SK-N-SH (cell line): ENCODE measurements at regions not wholly inside any gene's neighbourhood (a gene's known extent, or its start where the extent isn't known, plus 50 kb on each side); places are given as distances from the start of the nearest gene placed in this dataset.

Source experiments
- CTCF ChIA-PET: fragments of 300-600, 350-600 bp; formaldehyde crosslinking; extraction: SDS; loops from one replicate; lab custom pipeline; 2021; lab: Yijun Ruan, JAX
- POLR2A ChIA-PET: fragments of 350-600 bp; sonication (Branson Sonifier 250); formaldehyde crosslinking; extraction: SDS; loops from one replicate; lab custom pipeline; 2020; ENCODE audit warnings: antibody characterized with exemption, inconsistent platforms; lab: Yijun Ruan, JAX
- DNase-seq: peaks from one replicate; pipeline ENCODE4 v3.0.0; 2012
- H2AFZ ChIP-seq: fragments of 200-600 bp; sonication (generic); 2 replicates; pipeline ENCODE4 v1.8.1; 2016; ENCODE audit warnings: antibody characterized with exemption, mild to moderate bottlenecking, low read depth
- H3F3A ChIP-seq: fragments of 200-600 bp; sonication (generic); replicated peaks from 2 replicates; pipeline ENCODE3; 2016; ENCODE audit warnings: antibody characterized with exemption, mild to moderate bottlenecking; ENCODE audit not compliant: insufficient read depth
- H3K27ac ChIP-seq, 2 experiments: fragments of 200-500 bp in 1 of 2; fragments of 200-600 bp in 1 of 2; sonication (Bioruptor generic) in 1 of 2; sonication (generic), shearing (Covaris generic) in 1 of 2; 2 replicates each; pipeline versions ENCODE4 v1.5.1 to v1.6.1; 2014 to 2016; ENCODE audit warnings: low read depth in 2 of 2, inconsistent platforms in 1 of 2, low read length in 1 of 2, mild to moderate bottlenecking in 1 of 2, mixed read lengths in 1 of 2
- H3K27me3 ChIP-seq: fragments of 200-600 bp; sonication (generic), shearing (Covaris generic); 2 replicates; pipeline ENCODE4 v1.6.1; 2016; ENCODE audit warnings: mixed run types; ENCODE audit not compliant: insufficient read depth
- H3K36me3 ChIP-seq, 2 experiments: fragments of 200-500 bp in 1 of 2; fragments of 200-600 bp in 1 of 2; sonication (Bioruptor generic) in 1 of 2; sonication (generic) in 1 of 2; replicated peaks in 1 of 2; 2 replicates each; pipeline versions ENCODE3 to v1.5.1; 2014 to 2016; ENCODE audit warnings: low read length in 1 of 2, mild to moderate bottlenecking in 1 of 2; ENCODE audit not compliant: insufficient read depth in 2 of 2, control insufficient read depth in 1 of 2
- H3K4me1 ChIP-seq, 2 experiments: fragments of 200-500 bp in 1 of 2; fragments of 200-600 bp in 1 of 2; sonication (Bioruptor generic) in 1 of 2; sonication (generic), shearing (Covaris generic) in 1 of 2; 2 replicates each; pipeline versions ENCODE4 v1.5.1 to v1.6.1; 2014 to 2016; ENCODE audit warnings: low read depth in 1 of 2, low read length in 1 of 2, mixed run types in 1 of 2; ENCODE audit not compliant: insufficient read depth in 2 of 2, control insufficient read depth in 1 of 2
- H3K4me2 ChIP-seq: fragments of 200-600 bp; sonication (generic), shearing (Covaris generic); 2 replicates; pipeline ENCODE4 v1.6.1; 2017; ENCODE audit warnings: mixed run types
- H3K4me3 ChIP-seq, 2 experiments: fragments of 200-500 bp in 1 of 2; fragments of 200-600 bp in 1 of 2; sonication (Bioruptor generic) in 1 of 2; sonication (generic), shearing (Covaris generic) in 1 of 2; 2 replicates each; pipeline versions ENCODE4 v1.5.1 to v1.8.1; 2014 to 2016; ENCODE audit warnings: low read depth in 2 of 2, inconsistent platforms in 1 of 2, low read length in 1 of 2, mild to moderate bottlenecking in 1 of 2, mixed read lengths in 1 of 2, moderate library complexity in 1 of 2
- H3K79me2 ChIP-seq: fragments of 200-600 bp; sonication (generic); 2 replicates; pipeline ENCODE4 v1.8.1; 2017; ENCODE audit warnings: mild to moderate bottlenecking; ENCODE audit not compliant: insufficient read depth
- H3K9ac ChIP-seq: fragments of 200-600 bp; sonication (generic); 2 replicates; pipeline ENCODE4 v1.6.1; 2017; ENCODE audit warnings: mixed run types
- H3K9me2 ChIP-seq: fragments of 200-600 bp; sonication (generic); 2 replicates; pipeline ENCODE4 v1.6.1; 2017; ENCODE audit warnings: mixed run types
- H3K9me3 ChIP-seq: fragments of 200-600 bp; sonication (generic); 2 replicates; pipeline ENCODE4 v1.6.1; 2017; ENCODE audit warnings: mixed run types, mild to moderate bottlenecking, moderate library complexity
- H4K20me1 ChIP-seq: fragments of 200-600 bp; sonication (generic); 2 replicates; pipeline ENCODE4 v1.6.1; 2017; ENCODE audit warnings: mild to moderate bottlenecking, mixed run types; ENCODE audit not compliant: insufficient read depth
- CHD2 ChIP-seq: fragments of 150-350 bp; IDR thresholded peaks from 2 replicates; pipeline ENCODE4 v1.6.1; 2018; ENCODE audit warnings: low read length; ENCODE audit not compliant: partially characterized antibody
- EP300 ChIP-seq, 2 experiments: IDR thresholded peaks; 2 replicates each; pipeline versions ENCODE4 v1.4.0 to v1.6.1; 2012; ENCODE audit warnings: borderline replicate concordance in 1 of 2, low read depth in 1 of 2, low read length in 1 of 2
- FOXJ3 ChIP-seq: sonication (generic); formaldehyde crosslinking; IDR thresholded peaks from 2 replicates; pipeline ENCODE4 v1.5.1; 2020; ENCODE audit warnings: mild to moderate bottlenecking, missing genetic modification reagents
- MEF2A ChIP-seq: IDR thresholded peaks from 2 replicates; pipeline ENCODE4 v1.4.0; 2012; ENCODE audit warnings: low read depth, borderline replicate concordance
- NRF1 ChIP-seq: IDR thresholded peaks from 2 replicates; pipeline ENCODE4 v1.6.1; 2012; ENCODE audit warnings: low read depth, mild to moderate bottlenecking, low read length
- POLR2AphosphoS5 ChIP-seq: IDR thresholded peaks from 2 replicates; pipeline ENCODE4 v1.6.1; 2012; ENCODE audit warnings: low read depth, low read length
- RCOR1 ChIP-seq: fragments of 150-350 bp; IDR thresholded peaks from 2 replicates; pipeline ENCODE4 v1.6.1; 2017; ENCODE audit warnings: antibody characterized with exemption, low read length
- SIN3A ChIP-seq: IDR thresholded peaks from 2 replicates; pipeline ENCODE4 v1.6.1; 2012; ENCODE audit warnings: low read depth, mild to moderate bottlenecking, low read length, moderate library complexity, borderline replicate concordance
- TCF12 ChIP-seq: IDR thresholded peaks from 2 replicates; pipeline ENCODE4 v1.4.0; 2012
- WGBS: methylation state at CpG from one replicate; pipeline ENCODE4 v1.1.6; 2017; ENCODE audit warnings: low lambda C conversion rate; 5-methylcytosine and 5-hydroxymethylcytosine counted together
- TF ChIP-seq, protein P1 (sequence below): IDR thresholded peaks from 2 replicates; pipeline ENCODE4 v1.6.1; 2012; ENCODE audit warnings: mild to moderate bottlenecking, low read depth, low read length, moderate library complexity
- TF ChIP-seq, protein P2 (sequence below): IDR thresholded peaks from 2 replicates; pipeline ENCODE4 v1.4.0; 2012; ENCODE audit warnings: low read depth, borderline replicate concordance
- TF ChIP-seq, protein P3 (sequence below): fragments of 150-350 bp; IDR thresholded peaks from 2 replicates; pipeline ENCODE4 v1.6.1; 2017; ENCODE audit warnings: antibody characterized with exemption, low read length, low read depth, borderline replicate concordance
- TF ChIP-seq, protein P4 (sequence below): fragments of 200-600 bp; sonication (generic); IDR thresholded peaks from 2 replicates; pipeline ENCODE4 v1.6.1; 2017; ENCODE audit warnings: antibody characterized with exemption, mild to moderate bottlenecking, moderate library complexity

DNA sequence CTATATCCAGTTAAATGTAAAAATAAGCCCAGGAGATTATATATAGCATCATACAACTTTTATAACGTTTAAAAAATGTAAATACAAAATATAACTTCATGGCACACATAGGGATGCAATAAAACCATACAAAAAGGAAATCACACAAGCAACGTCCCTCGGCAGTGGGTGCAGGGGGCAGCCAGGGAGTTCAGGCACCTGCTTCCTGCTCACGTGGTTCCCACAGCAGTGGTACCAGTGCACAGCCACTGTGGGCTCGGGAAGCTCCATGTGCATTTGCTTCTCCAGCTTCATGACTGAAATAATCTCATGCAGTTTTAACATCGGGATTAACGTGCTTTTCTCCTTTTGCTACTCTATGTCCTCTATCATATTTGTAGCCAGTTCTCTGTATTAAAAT lies 255.5 kb upstream of the CXCL12 start:
- Histone ChIP-seq H2AFZ (no peak overlapping the region), H3K27me3 (no peaks in the 10 kb centered on the region; the same call in 1 of the 2 replicates), H4K20me1 (no peaks in the 10 kb centered on the region), H3K9ac (no peak overlapping the region), H3K9me2 (no peaks in the 10 kb centered on the region), H3K79me2 (no peaks in the 10 kb centered on the region), H3K4me3 (no peak overlapping the region), H3K9me3 (peaks cover 16% of the 10 kb centered on the region), H3K4me1 (no peaks in the 10 kb centered on the region), H3K27ac (no peak overlapping the region), H3K36me3 (no peaks in the 10 kb centered on the region), H3K4me2 (no peak overlapping the region), H3F3A (no peaks in the 10 kb centered on the region)
- ChIA-PET POLR2A (no interaction called here), CTCF (no interaction called here)
- WGBS, result 2% methylated on average over 7 of the region's 7 CpGs
- TF ChIP-seq TCF12, result no peak
- TF ChIP-seq, protein P1, sequence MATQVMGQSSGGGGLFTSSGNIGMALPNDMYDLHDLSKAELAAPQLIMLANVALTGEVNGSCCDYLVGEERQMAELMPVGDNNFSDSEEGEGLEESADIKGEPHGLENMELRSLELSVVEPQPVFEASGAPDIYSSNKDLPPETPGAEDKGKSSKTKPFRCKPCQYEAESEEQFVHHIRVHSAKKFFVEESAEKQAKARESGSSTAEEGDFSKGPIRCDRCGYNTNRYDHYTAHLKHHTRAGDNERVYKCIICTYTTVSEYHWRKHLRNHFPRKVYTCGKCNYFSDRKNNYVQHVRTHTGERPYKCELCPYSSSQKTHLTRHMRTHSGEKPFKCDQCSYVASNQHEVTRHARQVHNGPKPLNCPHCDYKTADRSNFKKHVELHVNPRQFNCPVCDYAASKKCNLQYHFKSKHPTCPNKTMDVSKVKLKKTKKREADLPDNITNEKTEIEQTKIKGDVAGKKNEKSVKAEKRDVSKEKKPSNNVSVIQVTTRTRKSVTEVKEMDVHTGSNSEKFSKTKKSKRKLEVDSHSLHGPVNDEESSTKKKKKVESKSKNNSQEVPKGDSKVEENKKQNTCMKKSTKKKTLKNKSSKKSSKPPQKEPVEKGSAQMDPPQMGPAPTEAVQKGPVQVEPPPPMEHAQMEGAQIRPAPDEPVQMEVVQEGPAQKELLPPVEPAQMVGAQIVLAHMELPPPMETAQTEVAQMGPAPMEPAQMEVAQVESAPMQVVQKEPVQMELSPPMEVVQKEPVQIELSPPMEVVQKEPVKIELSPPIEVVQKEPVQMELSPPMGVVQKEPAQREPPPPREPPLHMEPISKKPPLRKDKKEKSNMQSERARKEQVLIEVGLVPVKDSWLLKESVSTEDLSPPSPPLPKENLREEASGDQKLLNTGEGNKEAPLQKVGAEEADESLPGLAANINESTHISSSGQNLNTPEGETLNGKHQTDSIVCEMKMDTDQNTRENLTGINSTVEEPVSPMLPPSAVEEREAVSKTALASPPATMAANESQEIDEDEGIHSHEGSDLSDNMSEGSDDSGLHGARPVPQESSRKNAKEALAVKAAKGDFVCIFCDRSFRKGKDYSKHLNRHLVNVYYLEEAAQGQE, result no peak
- TF ChIP-seq, protein P2, sequence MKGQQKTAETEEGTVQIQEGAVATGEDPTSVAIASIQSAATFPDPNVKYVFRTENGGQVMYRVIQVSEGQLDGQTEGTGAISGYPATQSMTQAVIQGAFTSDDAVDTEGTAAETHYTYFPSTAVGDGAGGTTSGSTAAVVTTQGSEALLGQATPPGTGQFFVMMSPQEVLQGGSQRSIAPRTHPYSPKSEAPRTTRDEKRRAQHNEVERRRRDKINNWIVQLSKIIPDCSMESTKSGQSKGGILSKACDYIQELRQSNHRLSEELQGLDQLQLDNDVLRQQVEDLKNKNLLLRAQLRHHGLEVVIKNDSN, result no peak
- TF ChIP-seq, protein P3, sequence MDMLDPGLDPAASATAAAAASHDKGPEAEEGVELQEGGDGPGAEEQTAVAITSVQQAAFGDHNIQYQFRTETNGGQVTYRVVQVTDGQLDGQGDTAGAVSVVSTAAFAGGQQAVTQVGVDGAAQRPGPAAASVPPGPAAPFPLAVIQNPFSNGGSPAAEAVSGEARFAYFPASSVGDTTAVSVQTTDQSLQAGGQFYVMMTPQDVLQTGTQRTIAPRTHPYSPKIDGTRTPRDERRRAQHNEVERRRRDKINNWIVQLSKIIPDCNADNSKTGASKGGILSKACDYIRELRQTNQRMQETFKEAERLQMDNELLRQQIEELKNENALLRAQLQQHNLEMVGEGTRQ, result no peak
- no peak for TF ChIP-seq MEF2A
- no peak for TF ChIP-seq POLR2AphosphoS5
- TF ChIP-seq CHD2, result no peak
- TF ChIP-seq NRF1, result no peak
- no peak for TF ChIP-seq RCOR1
- no peak for TF ChIP-seq EP300 (IDR thresholded peaks at IDR 0.05; ENCODE audit: borderline replicate concordance in 1 of 2, low read depth in 1 of 2, low read length in 1 of 2)
- no peak for TF ChIP-seq SIN3A
- TF ChIP-seq FOXJ3 (CRISPR knock-in tag), result no peak
- TF ChIP-seq, protein P4, sequence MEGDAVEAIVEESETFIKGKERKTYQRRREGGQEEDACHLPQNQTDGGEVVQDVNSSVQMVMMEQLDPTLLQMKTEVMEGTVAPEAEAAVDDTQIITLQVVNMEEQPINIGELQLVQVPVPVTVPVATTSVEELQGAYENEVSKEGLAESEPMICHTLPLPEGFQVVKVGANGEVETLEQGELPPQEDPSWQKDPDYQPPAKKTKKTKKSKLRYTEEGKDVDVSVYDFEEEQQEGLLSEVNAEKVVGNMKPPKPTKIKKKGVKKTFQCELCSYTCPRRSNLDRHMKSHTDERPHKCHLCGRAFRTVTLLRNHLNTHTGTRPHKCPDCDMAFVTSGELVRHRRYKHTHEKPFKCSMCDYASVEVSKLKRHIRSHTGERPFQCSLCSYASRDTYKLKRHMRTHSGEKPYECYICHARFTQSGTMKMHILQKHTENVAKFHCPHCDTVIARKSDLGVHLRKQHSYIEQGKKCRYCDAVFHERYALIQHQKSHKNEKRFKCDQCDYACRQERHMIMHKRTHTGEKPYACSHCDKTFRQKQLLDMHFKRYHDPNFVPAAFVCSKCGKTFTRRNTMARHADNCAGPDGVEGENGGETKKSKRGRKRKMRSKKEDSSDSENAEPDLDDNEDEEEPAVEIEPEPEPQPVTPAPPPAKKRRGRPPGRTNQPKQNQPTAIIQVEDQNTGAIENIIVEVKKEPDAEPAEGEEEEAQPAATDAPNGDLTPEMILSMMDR, result no peak
- no peak for DNase-seq
